SKM-1 (cell line): ENCODE measurements at regions not wholly inside any gene's neighbourhood (a gene's known extent, or its start where the extent isn't known, plus 50 kb on each side); places are given as distances from the start of the nearest gene placed in this dataset.

Source experiments
- DNase-seq: peaks from one replicate; lab custom pipeline; 2025; ENCODE audit not compliant: unreplicated experiment; lab: John Stamatoyannopoulos, UW

- DNase-seq: no peak
These were observed 869.4 kb upstream of the PHF14 start for GRCh38 chr7:10104292-10104691.

GRCh38 chr7:10106609-10107008, 867.1 kb upstream of the PHF14 start:
- DNase-seq: no peak

- DNase-seq: no peak
These were observed 857.2 kb upstream of the PHF14 start for GRCh38 chr7:10116511-10116910.

GRCh38 chr7:10117815-10118214, 855.9 kb upstream of the PHF14 start:
- DNase-seq: no peak

GRCh38 chr7:10120936-10121335, 852.7 kb upstream of the PHF14 start:
- no peak for DNase-seq

- DNase-seq: no peak
These were observed 852.0 kb upstream of the PHF14 start for GRCh38 chr7:10121631-10122030.

GRCh38 chr7:10122551-10123100, 851.0 kb upstream of the PHF14 start:
- no peak for DNase-seq

- no peak for DNase-seq
These were observed 844.9 kb upstream of the PHF14 start for GRCh38 chr7:10128748-10129147.

- DNase-seq: no peak
These were observed 835.4 kb upstream of the PHF14 start for GRCh38 chr7:10138087-10138854.

GRCh38 chr7:10146271-10146670, 827.4 kb upstream of the PHF14 start:
- no peak for DNase-seq

GRCh38 chr7:10156972-10157371, 816.7 kb upstream of the PHF14 start:
- DNase-seq: no peak

- no peak for DNase-seq
These were observed 791.7 kb upstream of the PHF14 start for GRCh38 chr7:10181996-10182395.

- DNase-seq: no peak
These were observed 781.6 kb upstream of the PHF14 start for GRCh38 chr7:10192074-10192473.

- DNase-seq: no peak
These were observed 768.0 kb upstream of the PHF14 start for GRCh38 chr7:10205696-10206095.

- DNase-seq: no peak
These were observed 763.7 kb upstream of the PHF14 start for GRCh38 chr7:10210000-10210399.

- no peak for DNase-seq
These were observed 762.7 kb upstream of the PHF14 start for GRCh38 chr7:10211016-10211415.

GRCh38 chr7:10211861-10212260, 761.8 kb upstream of the PHF14 start:
- no peak for DNase-seq

GRCh38 chr7:10212649-10213048, 761.0 kb upstream of the PHF14 start:
- no peak for DNase-seq

GRCh38 chr7:10216462-10216861, 757.2 kb upstream of the PHF14 start:
- no peak for DNase-seq

- DNase-seq: no peak
These were observed 752.6 kb upstream of the PHF14 start for GRCh38 chr7:10221084-10221483.

- DNase-seq: no peak
These were observed 750.7 kb upstream of the PHF14 start for GRCh38 chr7:10222976-10223375.

- no peak for DNase-seq
These were observed 748.4 kb upstream of the PHF14 start for GRCh38 chr7:10225275-10225674.

GRCh38 chr7:10237306-10237705, 736.4 kb upstream of the PHF14 start:
- no peak for DNase-seq
